Keratinocyte (primary cell): ENCODE measurements at regions not wholly inside any gene's neighbourhood (a gene's known extent, or its start where the extent isn't known, plus 50 kb on each side); places are given as distances from the start of the nearest gene placed in this dataset.

ENCODE experiments used
- DNase-seq: peaks from one replicate; pipeline ENCODE4 v3.0.0-alpha.2; 2011; ENCODE audit warnings: low read depth, missing footprints, low spot score
- FAIRE-seq: peaks from 2 replicates; lab custom pipeline; 2011; peaks lifted over from hg19 to GRCh38; lab: Jason Lieb, UNC
- H2AFZ ChIP-seq: 2 replicates; pipeline ENCODE4 v1.6.0; 2012; ENCODE audit warnings: low read length, control low read depth, inconsistent platforms; ENCODE audit not compliant: control insufficient read depth
- H3K27ac ChIP-seq: 2 replicates; pipeline ENCODE4 v1.5.1; 2011; ENCODE audit warnings: low read length; ENCODE audit not compliant: control insufficient read depth, insufficient read depth
- H3K27me3 ChIP-seq: 3 replicates; pipeline ENCODE4 v1.6.0; 2011; ENCODE audit warnings: low read length; ENCODE audit not compliant: control insufficient read depth, insufficient read depth; ENCODE audit errors: extremely low read depth
- H3K36me3 ChIP-seq, 2 experiments: 2 replicates in 1 of 2; 3 replicates in 1 of 2; pipeline ENCODE4 v1.5.1; 2011; ENCODE audit warnings: low read length in 2 of 2, mild to moderate bottlenecking in 1 of 2; ENCODE audit not compliant: control insufficient read depth in 2 of 2, insufficient read depth in 2 of 2; ENCODE audit errors: extremely low read depth in 1 of 2
- H3K4me1 ChIP-seq: 3 replicates; pipeline ENCODE4 v1.5.1; 2011; ENCODE audit warnings: low read length; ENCODE audit not compliant: control insufficient read depth, insufficient read depth; ENCODE audit errors: extremely low read depth
- H3K4me2 ChIP-seq: 3 replicates; pipeline ENCODE4 v1.6.0; 2011; ENCODE audit warnings: low read depth, low read length; ENCODE audit not compliant: control insufficient read depth, insufficient read depth; ENCODE audit errors: extremely low read depth
- H3K4me3 ChIP-seq, 3 experiments: fragments of 200-600 bp in 1 of 3; sonication (generic) in 1 of 3; 2 replicates in 2 of 3; 3 replicates in 1 of 3; pipeline ENCODE4 v1.5.1; 2011 to 2016; ENCODE audit warnings: low read length in 3 of 3, mild to moderate bottlenecking in 3 of 3, control low read depth in 2 of 3, inconsistent platforms in 1 of 3, low read depth in 1 of 3, mixed read lengths in 1 of 3, mixed run types in 1 of 3, moderate library complexity in 1 of 3; ENCODE audit not compliant: control insufficient read depth in 2 of 3, insufficient read depth in 2 of 3; ENCODE audit errors: extremely low read depth in 1 of 3
- H3K79me2 ChIP-seq: 2 replicates; pipeline ENCODE4 v1.6.0; 2012; ENCODE audit warnings: low read length; ENCODE audit not compliant: control insufficient read depth, insufficient read depth
- H3K9ac ChIP-seq: 3 replicates; pipeline ENCODE4 v1.6.0; 2011; ENCODE audit warnings: low read length; ENCODE audit not compliant: control insufficient read depth, insufficient read depth; ENCODE audit errors: extremely low read depth
- H3K9me1 ChIP-seq: 3 replicates; pipeline ENCODE4 v1.6.0; 2011; ENCODE audit warnings: low read length; ENCODE audit not compliant: control insufficient read depth, insufficient read depth; ENCODE audit errors: extremely low read depth
- H3K9me3 ChIP-seq: 2 replicates; pipeline ENCODE4 v1.5.1; 2012; ENCODE audit warnings: low read depth, low read length; ENCODE audit not compliant: control insufficient read depth
- H4K20me1 ChIP-seq: 3 replicates; pipeline ENCODE4 v1.6.0; 2011; ENCODE audit warnings: low read length; ENCODE audit not compliant: control insufficient read depth, insufficient read depth; ENCODE audit errors: extremely low read depth
- EZH2 ChIP-seq: IDR thresholded peaks from one replicate; pipeline ENCODE4 v1.6.1; 2012; ENCODE audit warnings: inconsistent platforms, mild to moderate bottlenecking, low read length, moderate library complexity
- dilution Hi-C: fragments of 300-500 bp; cut with MboI; formaldehyde crosslinking; loops from one replicate; pipeline ENCODE4 v1.7.0; 2020; ENCODE audit warnings: low sequenced_read_pairs; ENCODE audit not compliant: extremely low pct_ligation_motif_present
- TF ChIP-seq, protein P1 (sequence below), 3 experiments: IDR thresholded peaks in 1 of 3; conservative IDR thresholded peaks in 1 of 3; optimal IDR thresholded peaks in 1 of 3; 2 replicates in 2 of 3; 3 replicates in 1 of 3; pipeline versions ENCODE3 to v1.5.1; 2011; ENCODE audit warnings: low read length in 3 of 3, mild to moderate bottlenecking in 3 of 3, moderate library complexity in 2 of 3, control low read depth in 1 of 3, inconsistent platforms in 1 of 3; ENCODE audit not compliant: insufficient read depth in 2 of 3; ENCODE audit errors: extremely low read depth in 1 of 3

DNA sequence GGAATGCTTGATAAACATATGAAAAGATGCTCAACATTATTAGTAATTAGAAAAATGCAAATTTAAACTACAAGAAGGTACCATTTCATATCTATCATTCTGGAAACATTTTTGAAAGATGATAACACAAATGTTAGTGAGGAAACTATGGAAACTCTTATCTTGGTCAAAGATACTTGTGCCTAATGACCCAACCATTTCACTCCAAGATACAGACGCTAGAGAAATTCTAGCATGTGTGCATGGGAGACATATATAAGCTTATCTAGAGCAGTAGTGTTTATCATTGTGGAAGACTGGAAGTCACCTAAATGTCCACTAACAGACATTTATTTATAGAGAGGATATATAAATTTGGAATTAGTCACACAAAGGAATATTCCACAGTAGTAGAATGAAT lies 143.1 kb upstream of the HMGA2 start:
- Histone ChIP-seq H3K4me1 (no peaks in the 10 kb centered on the region), H3K36me3 (no peaks in the 10 kb centered on the region), H4K20me1 (no peaks in the 10 kb centered on the region), H3K4me3 (no peak overlapping the region), H3K79me2 (no peaks in the 10 kb centered on the region), H3K9me1 (no peaks in the 10 kb centered on the region), H3K4me2 (no peak overlapping the region), H3K9me3 (no peaks in the 10 kb centered on the region), H3K27ac (no peak overlapping the region), H3K27me3 (no peaks in the 10 kb centered on the region), H3K9ac (no peak overlapping the region), H2AFZ (no peak overlapping the region)
- dilution Hi-C loops: no loop called here
- FAIRE-seq: no peak
- DNase-seq: no peak
- TF ChIP-seq, protein P1, sequence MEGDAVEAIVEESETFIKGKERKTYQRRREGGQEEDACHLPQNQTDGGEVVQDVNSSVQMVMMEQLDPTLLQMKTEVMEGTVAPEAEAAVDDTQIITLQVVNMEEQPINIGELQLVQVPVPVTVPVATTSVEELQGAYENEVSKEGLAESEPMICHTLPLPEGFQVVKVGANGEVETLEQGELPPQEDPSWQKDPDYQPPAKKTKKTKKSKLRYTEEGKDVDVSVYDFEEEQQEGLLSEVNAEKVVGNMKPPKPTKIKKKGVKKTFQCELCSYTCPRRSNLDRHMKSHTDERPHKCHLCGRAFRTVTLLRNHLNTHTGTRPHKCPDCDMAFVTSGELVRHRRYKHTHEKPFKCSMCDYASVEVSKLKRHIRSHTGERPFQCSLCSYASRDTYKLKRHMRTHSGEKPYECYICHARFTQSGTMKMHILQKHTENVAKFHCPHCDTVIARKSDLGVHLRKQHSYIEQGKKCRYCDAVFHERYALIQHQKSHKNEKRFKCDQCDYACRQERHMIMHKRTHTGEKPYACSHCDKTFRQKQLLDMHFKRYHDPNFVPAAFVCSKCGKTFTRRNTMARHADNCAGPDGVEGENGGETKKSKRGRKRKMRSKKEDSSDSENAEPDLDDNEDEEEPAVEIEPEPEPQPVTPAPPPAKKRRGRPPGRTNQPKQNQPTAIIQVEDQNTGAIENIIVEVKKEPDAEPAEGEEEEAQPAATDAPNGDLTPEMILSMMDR (optimal IDR thresholded peaks at IDR 0.05 in 1 of 3, IDR thresholded peaks at IDR 0.05 in 1 of 3, conservative IDR thresholded peaks at IDR 0.05 in 1 of 3; ENCODE audit: extremely low read depth in 1 of 3, insufficient read depth in 2 of 3, low read length in 3 of 3): no peak
- no peak for TF ChIP-seq EZH2

- Histone ChIP-seq H3K27me3 (no peaks in the 10 kb centered on the region), H2AFZ (peak overlapping the region; percentile 67), H3K27ac (no peak overlapping the region), H3K9me3 (no peaks in the 10 kb centered on the region), H3K79me2 (no peaks in the 10 kb centered on the region), H3K4me1 (no peaks in the 10 kb centered on the region), H3K9ac (no peak overlapping the region), H3K4me2 (no peak overlapping the region), H3K9me1 (no peaks in the 10 kb centered on the region), H4K20me1 (no peaks in the 10 kb centered on the region), H3K36me3 (no peaks in the 10 kb centered on the region), H3K4me3 (no peak overlapping the region)
- TF ChIP-seq, protein P1 (optimal IDR thresholded peaks at IDR 0.05 in 1 of 3, IDR thresholded peaks at IDR 0.05 in 1 of 3, conservative IDR thresholded peaks at IDR 0.05 in 1 of 3; ENCODE audit: extremely low read depth in 1 of 3, insufficient read depth in 2 of 3, low read length in 3 of 3): no peak
- no peak for TF ChIP-seq EZH2
- FAIRE-seq (peak; percentile 29), DNase-seq (no peak)
- dilution Hi-C loops: no loop called here
Observed at GRCh38 chr12:65682112-65682511, 142.2 kb upstream of the HMGA2 start.
